GM12878 (cell line): ENCODE measurements at regions not wholly inside any gene's neighbourhood (a gene's known extent, or its start where the extent isn't known, plus 50 kb on each side); places are given as distances from the start of the nearest gene placed in this dataset.

Experiments
- ATAC-seq: fragments of 200-7000 bp; cut with Tn5 transposase; 3 replicates; pipeline ENCODE4 v1.9.1; 2020; ENCODE audit warnings: mild to moderate bottlenecking, moderate library complexity
- BruUV-seq: library from RNA; stranded (reverse); fragments of 400-500 nt; replicated peaks from 2 replicates; lab custom pipeline; 2021; lab: Mats Ljungman, UMichigan
- CTCF ChIA-PET: fragments of 300-600 bp; sonication (Branson Sonifier 250); formaldehyde crosslinking; extraction: SDS; loops from one replicate; lab custom pipeline; 2021; ENCODE audit warnings: inconsistent platforms; lab: Yijun Ruan, JAX
- POLR2A ChIA-PET: fragments of 350-600 bp; formaldehyde crosslinking; extraction: SDS; loops from one replicate; lab custom pipeline; 2021; ENCODE audit warnings: inconsistent platforms; lab: Charles Lee
- RAD21 ChIA-PET: fragments of 300-600 bp; sonication (Branson Sonifier 250); formaldehyde crosslinking; loops from one replicate; lab custom pipeline; 2023; ENCODE audit warnings: antibody characterized with exemption; ENCODE audit not compliant: unreplicated experiment; lab: Charles Lee
- SMC1A ChIA-PET: fragments of 300-600 bp; sonication (Branson Sonifier 250); formaldehyde crosslinking; loops from one replicate; lab custom pipeline; 2023; ENCODE audit not compliant: unreplicated experiment, uncharacterized antibody; lab: Charles Lee
- DNase-seq: peaks from one replicate; pipeline ENCODE4 v3.0.0-alpha.2; 2011; ENCODE audit warnings: low read depth, low spot score
- FAIRE-seq: peaks from 3 replicates; lab custom pipeline; 2011; peaks lifted over from hg19 to GRCh38; lab: Jason Lieb, UNC
- H2AFZ ChIP-seq: 2 replicates; pipeline ENCODE4 v1.6.0; 2011; ENCODE audit warnings: low read depth, low read length, control low read depth; ENCODE audit not compliant: control insufficient read depth
- H3K27ac ChIP-seq: 2 replicates; pipeline ENCODE4 v1.5.1; 2011; ENCODE audit warnings: control low read depth; ENCODE audit not compliant: control insufficient read depth, insufficient read depth
- H3K27me3 ChIP-seq, 2 experiments: replicated peaks in 1 of 2; 2 replicates each; pipeline versions ENCODE4 v1.6.0 to v1.6.1; 2011; ENCODE audit warnings: low read length in 1 of 2; ENCODE audit not compliant: control insufficient read depth in 2 of 2, insufficient read depth in 2 of 2
- H3K36me3 ChIP-seq, 2 experiments: 2 replicates each; pipeline ENCODE4 v1.5.1; 2011; ENCODE audit warnings: low read length in 1 of 2; ENCODE audit not compliant: control insufficient read depth in 2 of 2, insufficient read depth in 2 of 2
- H3K4me1 ChIP-seq: 2 replicates; pipeline ENCODE4 v1.6.1; 2011; ENCODE audit warnings: mild to moderate bottlenecking, low read length, moderate library complexity, mixed read lengths; ENCODE audit not compliant: control insufficient read depth, insufficient read depth
- H3K4me2 ChIP-seq: 2 replicates; pipeline ENCODE4 v1.6.0; 2011; ENCODE audit warnings: control low read depth; ENCODE audit not compliant: control insufficient read depth, insufficient read depth
- H3K4me3 ChIP-seq: fragments of 200-600 bp; sonication (generic); 2 replicates; pipeline ENCODE4 v1.5.1; 2016
- H3K79me2 ChIP-seq: 2 replicates; pipeline ENCODE4 v1.6.0; 2011; ENCODE audit warnings: low read length; ENCODE audit not compliant: control insufficient read depth, insufficient read depth
- H3K9ac ChIP-seq: 2 replicates; pipeline ENCODE4 v1.8.0; 2011; ENCODE audit warnings: low read length, control low read depth, mixed read lengths; ENCODE audit not compliant: control insufficient read depth, insufficient read depth
- H3K9me3 ChIP-seq: replicated peaks from 3 replicates; pipeline ENCODE4 v1.5.1; 2011; ENCODE audit warnings: mild to moderate bottlenecking, low read length; ENCODE audit not compliant: control insufficient read depth, insufficient read depth
- H4K20me1 ChIP-seq: 2 replicates; pipeline ENCODE4 v1.6.0; 2011; ENCODE audit not compliant: control insufficient read depth, insufficient read depth
- CREM ChIP-seq: IDR thresholded peaks from 2 replicates; pipeline ENCODE4 v1.6.1; 2014; ENCODE audit warnings: antibody characterized with exemption, low read depth
- JUNB ChIP-seq: IDR thresholded peaks from 2 replicates; pipeline ENCODE4 v1.6.1; 2016; ENCODE audit warnings: antibody characterized with exemption, mild to moderate bottlenecking
- KDM1A ChIP-seq: fragments of 200-600 bp; sonication (generic); IDR thresholded peaks from 2 replicates; pipeline ENCODE4 v1.6.1; 2016; ENCODE audit warnings: borderline replicate concordance
- MEF2B ChIP-seq: fragments of 450-650 bp; IDR thresholded peaks from 2 replicates; pipeline ENCODE4 v1.6.1; 2018; ENCODE audit warnings: mild to moderate bottlenecking, moderate library complexity; ENCODE audit not compliant: partially characterized antibody, poor library complexity, severe bottlenecking
- PAX5 ChIP-seq: IDR thresholded peaks from 2 replicates; pipeline ENCODE4 v1.6.1; 2011; ENCODE audit warnings: low read depth, low read length, borderline replicate concordance
- POLR2AphosphoS2 ChIP-seq: IDR thresholded peaks from 2 replicates; pipeline ENCODE4 v1.6.1; 2011; ENCODE audit warnings: low read depth, mild to moderate bottlenecking, low read length, improper control_type of control experiment, moderate library complexity
- SPI1 ChIP-seq: IDR thresholded peaks from 2 replicates; pipeline ENCODE4 v1.6.1; 2011; ENCODE audit warnings: low read depth, mild to moderate bottlenecking, low read length, moderate library complexity, borderline replicate concordance; ENCODE audit not compliant: insufficient read depth
- SREBF2 ChIP-seq: IDR thresholded peaks from 2 replicates; pipeline ENCODE4 v1.6.1; 2012; ENCODE audit warnings: mild to moderate bottlenecking, low read length
- WRNIP1 ChIP-seq: IDR thresholded peaks from 2 replicates; pipeline ENCODE4 v1.6.1; 2011; ENCODE audit warnings: low read depth, low read length, improper control_type of control experiment, borderline replicate concordance
- WGBS: methylation state at CpG from one replicate; pipeline ENCODE4 v1.1.6; 2016; ENCODE audit warnings: low lambda C conversion rate; ENCODE audit not compliant: insufficient replicate concordance, insufficient coverage; ENCODE audit errors: missing lambda C conversion rate; 5-methylcytosine and 5-hydroxymethylcytosine counted together
- in situ Hi-C: fragments of 300-500 bp; cut with MboI; formaldehyde crosslinking; loops from 9 replicates; pipeline ENCODE4 v1.14.3; 2018; ENCODE audit warnings: mixed read lengths
- intact Hi-C: fragments of 100-400 bp; cut with micrococcal nuclease; formaldehyde crosslinking; loops from one replicate; pipeline ENCODE4 v1.14.2; 2022; ENCODE audit not compliant: unreplicated experiment
- TF ChIP-seq, protein P1 (sequence below), 3 experiments: IDR thresholded peaks in 2 of 3; conservative IDR thresholded peaks in 1 of 3; 2 replicates each; pipeline ENCODE4 v1.5.1; 2011; ENCODE audit warnings: low read depth in 3 of 3, low read length in 3 of 3, mild to moderate bottlenecking in 3 of 3, control low read depth in 2 of 3, moderate library complexity in 2 of 3, inconsistent platforms in 1 of 3, mixed read lengths in 1 of 3; ENCODE audit not compliant: control insufficient read depth in 2 of 3, insufficient read depth in 1 of 3; ENCODE audit errors: extremely low read depth in 1 of 3

DNA sequence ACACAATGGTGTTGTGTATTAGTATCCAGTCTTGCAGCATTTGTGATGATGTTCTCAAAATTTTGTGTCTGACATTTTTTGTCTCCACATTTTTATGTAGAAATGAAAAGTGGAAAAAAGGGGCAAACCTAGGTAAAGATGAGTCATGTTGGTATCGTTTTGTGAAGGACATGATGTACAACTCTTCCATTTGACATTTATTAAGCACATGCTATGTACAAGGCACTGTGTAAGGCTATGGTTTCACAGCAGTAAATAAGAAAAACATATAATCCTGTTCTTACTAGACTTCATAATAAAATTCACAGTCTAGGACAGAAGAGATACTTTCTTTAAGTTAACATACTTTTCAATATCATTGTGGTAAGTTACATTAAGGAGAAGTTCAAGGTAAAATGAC is 143.5 kb upstream of the CNTN4 start:
- SMC1A ChIA-PET: no interaction called here
- ATAC-seq: peak; percentile 53
- CTCF ChIA-PET: interaction anchor here (0.7 kb wide), 1 partner anchor 1038 kb away, joined by 4 read pairs; no protein-coding TSS in a partner anchor
- no peaks in the 10 kb centered on the region for H3K4me1 ChIP-seq
- no peak overlapping the region for H3K4me3 ChIP-seq
- no peak for FAIRE-seq
- no peaks in the 10 kb centered on the region for H4K20me1 ChIP-seq
- TF ChIP-seq SREBF2: no peak
- no peak for TF ChIP-seq MEF2B
- no peak for TF ChIP-seq PAX5
- TF ChIP-seq KDM1A: no peak
- no peak for TF ChIP-seq POLR2AphosphoS2
- TF ChIP-seq SPI1: no peak
- no peak for TF ChIP-seq JUNB
- TF ChIP-seq CREM: no peak
- TF ChIP-seq, protein P1, sequence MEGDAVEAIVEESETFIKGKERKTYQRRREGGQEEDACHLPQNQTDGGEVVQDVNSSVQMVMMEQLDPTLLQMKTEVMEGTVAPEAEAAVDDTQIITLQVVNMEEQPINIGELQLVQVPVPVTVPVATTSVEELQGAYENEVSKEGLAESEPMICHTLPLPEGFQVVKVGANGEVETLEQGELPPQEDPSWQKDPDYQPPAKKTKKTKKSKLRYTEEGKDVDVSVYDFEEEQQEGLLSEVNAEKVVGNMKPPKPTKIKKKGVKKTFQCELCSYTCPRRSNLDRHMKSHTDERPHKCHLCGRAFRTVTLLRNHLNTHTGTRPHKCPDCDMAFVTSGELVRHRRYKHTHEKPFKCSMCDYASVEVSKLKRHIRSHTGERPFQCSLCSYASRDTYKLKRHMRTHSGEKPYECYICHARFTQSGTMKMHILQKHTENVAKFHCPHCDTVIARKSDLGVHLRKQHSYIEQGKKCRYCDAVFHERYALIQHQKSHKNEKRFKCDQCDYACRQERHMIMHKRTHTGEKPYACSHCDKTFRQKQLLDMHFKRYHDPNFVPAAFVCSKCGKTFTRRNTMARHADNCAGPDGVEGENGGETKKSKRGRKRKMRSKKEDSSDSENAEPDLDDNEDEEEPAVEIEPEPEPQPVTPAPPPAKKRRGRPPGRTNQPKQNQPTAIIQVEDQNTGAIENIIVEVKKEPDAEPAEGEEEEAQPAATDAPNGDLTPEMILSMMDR (IDR thresholded peaks at IDR 0.05 in 2 of 3, conservative IDR thresholded peaks at IDR 0.05 in 1 of 3; ENCODE audit: control insufficient read depth in 2 of 3, extremely low read depth in 1 of 3, insufficient read depth in 1 of 3, low read depth in 3 of 3, low read length in 3 of 3): no peak
- TF ChIP-seq WRNIP1: no peak
- TF ChIP-seq, all 136 proteins: peak for 0
- BruUV-seq: no TSS peak
- ChIA-PET POLR2A (no interaction called here), RAD21 (no interaction called here)
- no peaks in the 10 kb centered on the region for H3K9me3 ChIP-seq
- no peaks in the 10 kb centered on the region for H3K79me2 ChIP-seq
- H3K4me2 ChIP-seq: no peak overlapping the region
- H3K9ac ChIP-seq: no peak overlapping the region
- H3K27ac ChIP-seq: no peak overlapping the region
- H3K27me3 ChIP-seq: no peaks in the 10 kb centered on the region
- DNase-seq: no peak
- 0% methylated on average over 1 of the region's 1 CpG for WGBS
- H3K36me3 ChIP-seq: no peaks in the 10 kb centered on the region
- no peak overlapping the region for H2AFZ ChIP-seq
- intact Hi-C loops (no loop called here), in situ Hi-C loops (no loop called here)
